Esophagus muscularis mucosa (tissue), 4 donors: ENCODE measurements at regions not wholly inside any gene's neighbourhood (a gene's known extent, or its start where the extent isn't known, plus 50 kb on each side); places are given as distances from the start of the nearest gene placed in this dataset.

Experiments
- DNase-seq: peaks from one replicate; pipeline ENCODE4 v3.0.0-alpha.2; 2017; ENCODE audit errors: extremely low spot score
- H3K27ac ChIP-seq, 4 donors: fragments of 200-600 bp; sonication (generic); replicated peaks in 1 of 4; 1 replicate in 3 of 4; 2 replicates in 1 of 4; pipeline ENCODE4 v1.5.1; 2016 to 2019; ENCODE audit warnings: mild to moderate bottlenecking in 1 of 4
- H3K27me3 ChIP-seq, 4 donors: fragments of 200-600 bp; sonication (generic); one replicate each; pipeline versions ENCODE4 v1.5.1 to v1.6.0; 2016 to 2019
- H3K36me3 ChIP-seq, 4 donors: fragments of 200-600 bp; sonication (generic); one replicate each; pipeline ENCODE4 v1.5.1; 2016 to 2019
- H3K4me1 ChIP-seq, 4 donors: fragments of 200-600 bp; sonication (generic); one replicate each; pipeline ENCODE4 v1.5.1; 2016 to 2019
- H3K4me3 ChIP-seq, 4 donors: fragments of 200-600 bp; sonication (generic); 1 replicate in 2 of 4; 2 replicates in 2 of 4; pipeline ENCODE4 v1.5.1; 2016 to 2019; ENCODE audit warnings: mild to moderate bottlenecking in 4 of 4, moderate library complexity in 1 of 4
- H3K9me3 ChIP-seq, 4 donors: fragments of 200-600 bp; sonication (generic); 1 replicate in 3 of 4; 2 replicates in 1 of 4; pipeline ENCODE4 v1.5.1; 2016 to 2019
- CTCF ChIP-seq, 3 experiments: fragments of 200-600 bp in 2 of 3; fragments of 450-650 bp in 1 of 3; sonication (generic) in 2 of 3; IDR thresholded peaks; one replicate each; pipeline ENCODE4 v1.5.1; 2017 to 2019; ENCODE audit warnings: antibody characterized with exemption in 3 of 3, mild to moderate bottlenecking in 2 of 3, moderate library complexity in 1 of 3
- EP300 ChIP-seq: sonication (generic); formaldehyde crosslinking; IDR thresholded peaks from one replicate; pipeline ENCODE4 v1.6.1; 2017; ENCODE audit warnings: antibody characterized with exemption
- POLR2A ChIP-seq: fragments of 450-650 bp; IDR thresholded peaks from one replicate; pipeline ENCODE4 v1.6.1; 2017; ENCODE audit warnings: antibody characterized with exemption, moderate library complexity, mild to moderate bottlenecking, low read depth
- POLR2AphosphoS5 ChIP-seq, 2 donors: sonication (generic); formaldehyde crosslinking; IDR thresholded peaks; one replicate each; pipeline ENCODE4 v1.6.1; 2017; ENCODE audit warnings: antibody characterized with exemption in 2 of 2
- WGBS: methylation state at CpG from one replicate; pipeline ENCODE4 v1.1.5; 2018; 5-methylcytosine and 5-hydroxymethylcytosine counted together
- intact Hi-C: fragments of 100-400 bp; cut with DNase I; formaldehyde crosslinking; loops from one replicate; pipeline ENCODE4 v1.15.1; 2023

- H3K9me3 ChIP-seq = no peaks in the 10 kb centered on the region
- H3K4me1 ChIP-seq = peaks cover 0 to 9% (median 0%) of the 10 kb centered on the region in 4 donors
- no peak for DNase-seq
- H3K27me3 ChIP-seq = no peaks in the 10 kb centered on the region
- H3K27ac ChIP-seq = no peak overlapping the region
- 84% methylated on average over 6 of the region's 6 CpGs for WGBS
- TF ChIP-seq EP300 = no peak
- no peak for TF ChIP-seq POLR2A
- TF ChIP-seq CTCF (IDR thresholded peaks at IDR 0.05) = no peak
- no peak for TF ChIP-seq POLR2AphosphoS5 (IDR thresholded peaks at IDR 0.05)
- intact Hi-C loops = no loop called here
- no peak overlapping the region for H3K4me3 ChIP-seq
- H3K36me3 ChIP-seq = no peaks in the 10 kb centered on the region
Observed at GRCh38 chr15:66638377-66638776, 63.7 kb upstream of the SMAD6 start.

DNA sequence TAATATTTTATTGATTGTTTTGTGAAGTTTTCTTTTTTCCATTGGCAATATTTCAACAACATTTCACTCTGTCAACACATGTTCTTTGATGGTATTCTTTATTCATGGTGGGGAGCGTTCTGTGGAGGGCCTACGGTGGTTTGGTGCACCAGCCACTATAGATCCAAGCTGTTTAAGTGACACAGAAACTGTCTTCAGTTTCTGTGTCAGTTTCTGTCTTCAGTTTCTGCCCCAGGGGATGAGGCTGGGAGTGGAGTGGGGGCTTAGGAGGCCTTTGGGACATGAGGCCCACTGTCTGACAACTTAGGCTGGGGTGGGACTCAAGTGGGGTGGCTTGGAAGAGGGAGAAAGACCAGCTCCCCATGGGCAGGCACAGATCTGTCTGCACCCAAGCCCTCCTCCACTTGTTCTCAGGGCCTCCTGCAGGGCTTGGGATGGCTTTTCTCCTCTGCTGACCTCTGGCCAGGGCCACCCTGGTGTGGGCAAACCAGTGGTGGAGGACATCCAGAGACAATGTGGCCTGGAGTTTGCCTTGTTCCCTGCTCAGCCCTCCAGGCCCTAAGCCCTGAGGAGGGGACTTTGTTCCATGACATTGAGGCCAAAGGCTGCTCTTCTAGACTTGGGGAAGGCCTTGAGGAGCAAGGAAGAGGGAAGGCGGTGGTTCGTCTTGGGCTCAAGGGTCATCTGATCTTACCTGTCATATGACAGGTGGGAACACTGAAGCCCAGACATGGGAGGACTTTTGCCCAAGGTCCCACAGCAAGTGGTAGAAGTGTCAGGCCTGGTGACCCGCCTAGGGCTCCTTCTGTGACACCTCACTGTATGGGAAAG is 60.3 kb upstream of the SMAD6 start:
- Histone ChIP-seq H3K36me3 (no peaks in the 10 kb centered on the region), H3K4me3 (no peak overlapping the region), H3K27ac (no peak overlapping the region), H3K4me1 (peaks cover 0 to 20% (median 3%) of the 10 kb centered on the region in 4 donors), H3K27me3 (no peaks in the 10 kb centered on the region), H3K9me3 (no peaks in the 10 kb centered on the region)
- TF ChIP-seq POLR2AphosphoS5 (IDR thresholded peaks at IDR 0.05) = no peak
- no peak for TF ChIP-seq POLR2A
- no peak for TF ChIP-seq EP300
- TF ChIP-seq CTCF (IDR thresholded peaks at IDR 0.05) = no peak
- no peak for DNase-seq
- intact Hi-C loops = no loop called here
- 89% methylated on average over 5 of the region's 5 CpGs for WGBS

DNA sequence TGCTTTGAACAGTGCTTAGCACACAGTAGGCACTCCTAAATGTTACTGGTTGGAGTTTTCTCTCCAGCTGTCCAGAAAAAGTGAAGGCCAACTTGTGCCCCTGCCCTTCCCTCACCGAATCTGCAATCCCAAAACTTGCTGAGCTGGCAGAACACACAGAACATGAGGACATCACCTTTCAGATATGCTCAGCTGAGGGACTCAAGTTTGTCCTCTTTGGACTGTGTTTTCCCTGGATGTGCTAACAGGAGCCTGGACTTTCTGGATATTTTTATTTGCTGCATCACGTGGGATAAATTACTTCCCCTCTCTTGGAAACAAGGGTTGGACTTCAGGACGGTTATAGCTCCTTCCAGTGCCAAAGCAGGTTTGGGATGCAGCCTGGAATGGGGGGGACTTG is 59.5 kb upstream of the SMAD6 start:
- intact Hi-C loops = no loop called here
- TF ChIP-seq POLR2A = no peak
- H3K36me3 ChIP-seq = no peaks in the 10 kb centered on the region
- H3K27me3 ChIP-seq = no peaks in the 10 kb centered on the region
- no peaks in the 10 kb centered on the region for H3K9me3 ChIP-seq
- peaks cover 7 to 28% (median 10%) of the 10 kb centered on the region in 4 donors for H3K4me1 ChIP-seq
- H3K27ac ChIP-seq = no peak overlapping the region
- no peak for DNase-seq
- H3K4me3 ChIP-seq = no peak overlapping the region
- WGBS = 43% methylated on average over 3 of the region's 3 CpGs

- 61% methylated on average over 2 of the region's 2 CpGs for WGBS
- no peak overlapping the region for H3K27ac ChIP-seq
- no peaks in the 10 kb centered on the region for H3K27me3 ChIP-seq
- no peaks in the 10 kb centered on the region for H3K36me3 ChIP-seq
- H3K9me3 ChIP-seq = no peaks in the 10 kb centered on the region
- TF ChIP-seq EP300 (no peak), POLR2AphosphoS5 (IDR thresholded peaks at IDR 0.05) (no peak), POLR2A (no peak), CTCF (IDR thresholded peaks at IDR 0.05) (no peak)
- DNase-seq = no peak
- intact Hi-C loops = no loop called here
- peaks cover 9 to 34% (median 14%) of the 10 kb centered on the region in 4 donors for H3K4me1 ChIP-seq
- no peak overlapping the region for H3K4me3 ChIP-seq
Observed at GRCh38 chr15:66643033-66643432, 59.0 kb upstream of the SMAD6 start.

DNA sequence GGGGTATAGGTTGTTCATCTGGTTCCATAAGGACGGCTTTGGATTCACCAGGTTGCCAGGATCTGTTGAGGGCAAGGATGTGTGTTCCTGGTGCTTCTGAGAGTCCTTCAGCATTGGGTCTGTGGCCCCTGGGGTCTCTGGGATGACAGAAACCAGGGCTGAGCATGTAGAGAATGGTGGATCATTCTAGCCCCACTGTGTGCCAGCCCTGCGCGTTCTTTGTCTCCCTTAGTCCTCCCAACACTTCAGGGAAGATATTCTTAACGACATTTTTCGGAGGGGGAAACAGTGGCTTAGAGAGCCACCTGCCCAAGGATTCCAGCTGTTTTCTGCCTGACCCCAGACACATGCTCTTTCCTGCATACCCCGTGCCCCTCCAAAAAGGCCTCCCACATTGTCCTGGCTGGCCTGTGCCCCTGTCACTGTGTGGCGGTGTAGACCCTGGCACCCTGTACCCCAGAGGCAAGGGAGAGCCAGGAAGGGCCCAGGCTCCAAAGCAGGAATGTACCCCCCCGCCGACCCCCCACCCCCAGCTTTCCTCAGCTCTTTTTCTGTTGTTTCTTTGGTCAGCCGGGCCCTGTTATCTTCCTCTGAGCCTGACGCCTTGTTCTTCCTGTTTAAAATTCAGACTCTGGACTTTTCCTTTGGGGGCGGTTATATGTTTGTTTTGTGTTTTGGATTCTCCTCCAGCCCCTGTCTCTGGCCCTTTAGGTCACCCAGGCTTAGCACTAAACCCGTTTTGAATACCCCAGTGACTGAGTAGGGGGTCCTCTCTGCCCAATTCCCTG is 57.8 kb upstream of the SMAD6 start:
- intact Hi-C loops = no loop called here
- no peak for DNase-seq
- WGBS = 74% methylated on average over 13 of the region's 13 CpGs
- Histone ChIP-seq H3K4me1 (peaks cover 9 to 34% (median 14%) of the 10 kb centered on the region in 4 donors), H3K27me3 (no peaks in the 10 kb centered on the region), H3K9me3 (no peaks in the 10 kb centered on the region), H3K4me3 (no peak overlapping the region), H3K27ac (peak overlapping the region in 2 of 4 donors; percentile 0 to 26), H3K36me3 (no peaks in the 10 kb centered on the region)
- TF ChIP-seq EP300 = no peak
- TF ChIP-seq POLR2A = no peak
- no peak for TF ChIP-seq CTCF (IDR thresholded peaks at IDR 0.05)
- no peak for TF ChIP-seq POLR2AphosphoS5 (IDR thresholded peaks at IDR 0.05)
